HEK293 (cell line): ENCODE measurements at regions not wholly inside any gene's neighbourhood (a gene's known extent, or its start where the extent isn't known, plus 50 kb on each side); places are given as distances from the start of the nearest gene placed in this dataset.

ENCODE experiments used
- ZBTB21 ChIP-seq: fragments of 450-650 bp; formaldehyde crosslinking; IDR thresholded peaks from 2 replicates; pipeline ENCODE4 v1.5.1; 2017; ENCODE audit warnings: missing biosample characterization, missing genetic modification characterization
- ZNF10 ChIP-seq: fragments of 450-650 bp; formaldehyde crosslinking; IDR thresholded peaks from 2 replicates; pipeline ENCODE4 v1.5.1; 2017; ENCODE audit warnings: missing biosample characterization, missing genetic modification characterization
- ZNF132 ChIP-seq: fragments of 450-650 bp; formaldehyde crosslinking; IDR thresholded peaks from 2 replicates; pipeline ENCODE4 v1.5.1; 2017; ENCODE audit warnings: missing biosample characterization, missing genetic modification characterization, borderline replicate concordance
- TF ChIP-seq, protein P1 (sequence below): fragments of 450-650 bp; formaldehyde crosslinking; IDR thresholded peaks from 2 replicates; pipeline ENCODE4 v1.5.1; 2016; ENCODE audit warnings: missing biosample characterization, missing genetic modification characterization
- TF ChIP-seq, protein P2 (sequence below): fragments of 450-650 bp; formaldehyde crosslinking; IDR thresholded peaks from 2 replicates; pipeline ENCODE4 v1.5.1; 2016; ENCODE audit warnings: missing biosample characterization, missing genetic modification characterization
- TF ChIP-seq, protein P3 (sequence below): fragments of 450-650 bp; formaldehyde crosslinking; IDR thresholded peaks from 2 replicates; pipeline ENCODE4 v1.5.1; 2016; ENCODE audit warnings: missing biosample characterization, missing genetic modification characterization
- TF ChIP-seq, protein P4 (sequence below): fragments of 450-650 bp; formaldehyde crosslinking; IDR thresholded peaks from 2 replicates; pipeline ENCODE4 v1.5.1; 2016; ENCODE audit warnings: missing biosample characterization, missing genetic modification characterization

DNA sequence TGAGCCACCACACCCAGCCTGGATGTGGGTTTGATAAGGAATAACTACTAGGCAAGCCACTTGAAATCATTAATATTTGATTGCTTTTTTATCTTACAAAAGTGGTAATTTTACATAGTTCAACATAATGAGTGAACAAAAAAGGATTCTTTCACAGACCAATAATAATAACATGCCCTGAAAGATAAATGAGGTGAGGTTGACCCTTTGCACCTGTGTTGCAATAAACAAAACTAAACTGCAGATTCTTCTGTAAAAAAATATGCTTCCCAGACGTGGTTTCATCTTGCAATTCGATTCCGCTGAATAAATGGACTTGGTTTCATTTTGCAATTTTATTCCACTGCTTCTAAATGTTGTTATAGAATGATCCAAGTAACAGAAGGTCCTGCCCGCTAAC, 1514.9 kb upstream of the TMEM132C start:
- TF ChIP-seq ZNF10 (tag by site-specific recombination) (no peak), ZBTB21 (tag by site-specific recombination) (no peak), ZNF132 (tag by site-specific recombination) (no peak)
- TF ChIP-seq, protein P1, sequence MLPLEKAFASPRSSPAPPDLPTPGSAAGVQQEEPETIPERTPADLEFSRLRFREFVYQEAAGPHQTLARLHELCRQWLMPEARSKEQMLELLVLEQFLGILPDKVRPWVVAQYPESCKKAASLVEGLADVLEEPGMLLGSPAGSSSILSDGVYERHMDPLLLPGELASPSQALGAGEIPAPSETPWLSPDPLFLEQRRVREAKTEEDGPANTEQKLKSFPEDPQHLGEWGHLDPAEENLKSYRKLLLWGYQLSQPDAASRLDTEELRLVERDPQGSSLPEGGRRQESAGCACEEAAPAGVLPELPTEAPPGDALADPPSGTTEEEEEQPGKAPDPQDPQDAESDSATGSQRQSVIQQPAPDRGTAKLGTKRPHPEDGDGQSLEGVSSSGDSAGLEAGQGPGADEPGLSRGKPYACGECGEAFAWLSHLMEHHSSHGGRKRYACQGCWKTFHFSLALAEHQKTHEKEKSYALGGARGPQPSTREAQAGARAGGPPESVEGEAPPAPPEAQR (tag by site-specific recombination) = no peak
- TF ChIP-seq, protein P2, sequence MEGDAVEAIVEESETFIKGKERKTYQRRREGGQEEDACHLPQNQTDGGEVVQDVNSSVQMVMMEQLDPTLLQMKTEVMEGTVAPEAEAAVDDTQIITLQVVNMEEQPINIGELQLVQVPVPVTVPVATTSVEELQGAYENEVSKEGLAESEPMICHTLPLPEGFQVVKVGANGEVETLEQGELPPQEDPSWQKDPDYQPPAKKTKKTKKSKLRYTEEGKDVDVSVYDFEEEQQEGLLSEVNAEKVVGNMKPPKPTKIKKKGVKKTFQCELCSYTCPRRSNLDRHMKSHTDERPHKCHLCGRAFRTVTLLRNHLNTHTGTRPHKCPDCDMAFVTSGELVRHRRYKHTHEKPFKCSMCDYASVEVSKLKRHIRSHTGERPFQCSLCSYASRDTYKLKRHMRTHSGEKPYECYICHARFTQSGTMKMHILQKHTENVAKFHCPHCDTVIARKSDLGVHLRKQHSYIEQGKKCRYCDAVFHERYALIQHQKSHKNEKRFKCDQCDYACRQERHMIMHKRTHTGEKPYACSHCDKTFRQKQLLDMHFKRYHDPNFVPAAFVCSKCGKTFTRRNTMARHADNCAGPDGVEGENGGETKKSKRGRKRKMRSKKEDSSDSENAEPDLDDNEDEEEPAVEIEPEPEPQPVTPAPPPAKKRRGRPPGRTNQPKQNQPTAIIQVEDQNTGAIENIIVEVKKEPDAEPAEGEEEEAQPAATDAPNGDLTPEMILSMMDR (tag by site-specific recombination) = no peak
- TF ChIP-seq, protein P3, sequence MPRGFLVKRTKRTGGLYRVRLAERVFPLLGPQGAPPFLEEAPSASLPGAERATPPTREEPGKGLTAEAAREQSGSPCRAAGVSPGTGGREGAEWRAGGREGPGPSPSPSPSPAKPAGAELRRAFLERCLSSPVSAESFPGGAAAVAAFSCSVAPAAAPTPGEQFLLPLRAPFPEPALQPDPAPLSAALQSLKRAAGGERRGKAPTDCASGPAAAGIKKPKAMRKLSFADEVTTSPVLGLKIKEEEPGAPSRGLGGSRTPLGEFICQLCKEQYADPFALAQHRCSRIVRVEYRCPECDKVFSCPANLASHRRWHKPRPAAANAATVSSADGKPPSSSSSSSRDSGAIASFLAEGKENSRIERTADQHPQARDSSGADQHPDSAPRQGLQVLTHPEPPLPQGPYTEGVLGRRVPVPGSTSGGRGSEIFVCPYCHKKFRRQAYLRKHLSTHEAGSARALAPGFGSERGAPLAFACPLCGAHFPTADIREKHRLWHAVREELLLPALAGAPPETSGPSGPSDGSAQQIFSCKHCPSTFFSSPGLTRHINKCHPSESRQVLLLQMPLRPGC (tag by site-specific recombination) = no peak
- TF ChIP-seq, protein P4, sequence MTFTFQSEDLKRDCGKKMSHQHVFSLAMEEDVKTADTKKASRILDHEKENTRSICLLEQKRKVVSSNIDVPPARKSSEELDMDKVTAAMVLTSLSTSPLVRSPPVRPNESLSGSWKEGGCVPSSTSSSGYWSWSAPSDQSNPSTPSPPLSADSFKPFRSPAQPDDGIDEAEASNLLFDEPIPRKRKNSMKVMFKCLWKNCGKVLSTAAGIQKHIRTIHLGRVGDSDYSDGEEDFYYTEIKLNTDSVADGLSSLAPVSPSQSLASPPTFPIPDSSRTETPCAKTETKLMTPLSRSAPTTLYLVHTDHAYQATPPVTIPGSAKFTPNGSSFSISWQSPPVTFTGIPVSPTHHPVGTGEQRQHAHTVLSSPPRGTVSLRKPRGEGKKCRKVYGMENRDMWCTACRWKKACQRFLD (tag by site-specific recombination) = no peak
